GM19351 (cell line): ENCODE measurements at regions not wholly inside any gene's neighbourhood (a gene's known extent, or its start where the extent isn't known, plus 50 kb on each side); places are given as distances from the start of the nearest gene placed in this dataset.
A peak's percentile ranks its signal among the peaks of the same experiment; 100 is the strongest.
"Not testable (repeated sequence)": the region's sequence is repeated elsewhere in the genome, so short reads cannot be mapped to it uniquely, and the experiment has no call there.

ENCODE experiments used
- ATAC-seq: cut with Tn5 transposase; IDR thresholded peaks from one replicate; pipeline ENCODE4 v1.9.1; 2021; ENCODE audit warnings: mild to moderate bottlenecking, moderate library complexity; ENCODE audit not compliant: unreplicated experiment

- ATAC-seq, result no peak
These were observed 100.6 kb upstream of the PNPLA4 start for GRCh38 chrX:8027827-8028226.

GRCh38 chrX:8025705-8026104, 98.5 kb upstream of the PNPLA4 start:
- no peak for ATAC-seq

GRCh38 chrX:8018934-8019333, 91.7 kb upstream of the PNPLA4 start:
- ATAC-seq, result no peak

DNA sequence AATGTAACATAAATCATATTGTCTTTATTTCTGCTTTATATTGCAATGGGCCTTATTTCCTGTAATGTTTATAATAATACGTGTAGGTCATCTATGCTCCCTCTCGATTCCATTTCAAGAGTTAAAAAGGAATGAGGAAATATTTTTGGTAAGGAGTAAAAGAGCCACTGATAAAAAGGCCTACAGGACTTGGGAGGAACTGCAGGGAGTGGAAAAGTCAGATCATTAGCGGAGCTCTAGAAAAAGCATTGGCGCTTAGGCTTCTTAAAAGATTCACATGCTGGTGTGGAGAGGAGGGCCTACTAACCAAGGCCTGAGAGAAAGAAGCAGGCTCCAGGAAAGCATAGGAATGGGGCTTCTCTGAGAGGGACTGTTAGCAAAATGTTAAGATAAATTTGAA, 82.9 kb upstream of the PNPLA4 start:
- no peak for ATAC-seq

DNA sequence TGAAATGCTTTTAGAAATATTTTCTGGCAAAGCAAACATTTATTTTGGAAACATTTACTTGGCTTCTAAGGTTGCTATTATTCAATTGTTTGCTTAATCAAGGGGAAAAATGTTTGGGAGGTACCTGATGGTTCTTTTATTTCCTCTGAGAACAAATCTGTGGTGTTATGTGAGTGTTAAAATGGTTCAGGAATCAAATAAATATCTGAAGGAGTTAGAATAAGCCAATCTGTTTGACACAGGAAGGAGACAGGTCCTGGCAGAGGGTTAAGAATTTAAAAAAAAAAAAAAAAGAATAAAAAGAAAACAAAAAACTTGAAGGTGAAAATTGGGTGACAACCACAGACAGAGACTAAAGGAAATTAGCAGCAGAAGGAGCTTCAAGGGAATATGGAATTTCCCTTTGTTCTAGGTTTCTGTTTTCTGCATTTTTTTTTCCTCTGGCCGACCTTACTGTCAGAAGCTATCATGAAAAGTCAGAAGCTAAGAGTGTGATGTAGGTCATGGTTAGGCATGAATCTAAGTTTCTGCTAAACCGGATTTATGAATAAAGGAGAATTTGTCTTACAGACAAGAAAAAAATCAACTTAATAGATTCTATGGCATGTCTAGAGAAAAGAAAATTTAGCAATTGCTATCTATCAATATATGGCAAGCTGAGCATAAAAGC, 78.6 kb upstream of the PNPLA4 start:
- ATAC-seq, result no peak

DNA sequence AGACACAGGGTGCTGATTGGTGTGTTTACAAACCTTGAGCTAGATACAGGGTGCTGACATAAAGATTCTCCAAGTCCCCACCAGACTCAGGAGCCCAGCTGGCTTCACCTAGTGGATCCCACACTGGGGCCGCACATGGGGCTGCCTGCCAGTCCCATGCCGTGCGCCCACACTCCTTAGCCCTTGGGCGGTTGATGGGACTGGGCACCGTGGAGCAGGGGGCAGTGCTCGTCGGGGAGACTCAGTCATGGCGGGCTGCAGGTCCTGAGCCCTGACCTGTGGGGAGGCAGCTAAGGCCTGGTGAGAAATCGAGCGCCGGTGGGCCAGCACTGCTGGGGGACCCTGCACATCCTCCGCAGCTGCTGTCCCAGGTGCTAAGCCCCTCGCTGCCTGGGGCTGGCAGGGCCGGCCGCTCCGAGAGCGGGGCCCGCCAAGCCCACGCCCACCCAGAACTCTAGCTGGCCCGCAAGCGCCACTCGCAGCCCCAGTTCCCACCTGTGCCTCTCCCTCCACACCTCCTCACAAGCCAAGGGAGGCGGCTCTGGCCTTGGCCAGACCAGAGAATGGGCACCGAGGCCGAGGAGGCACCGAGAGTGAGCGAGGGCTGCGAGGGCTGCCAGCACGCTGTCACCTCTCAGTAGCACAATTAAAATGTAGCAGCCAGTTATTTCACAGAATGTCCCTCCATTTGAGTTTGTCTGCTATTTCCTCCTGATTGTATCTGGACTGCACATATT, 76.1 kb upstream of the PNPLA4 start:
- ATAC-seq, result no peak

GRCh38 chrX:7996851-7997250, 69.6 kb upstream of the PNPLA4 start:
- no peak for ATAC-seq

DNA sequence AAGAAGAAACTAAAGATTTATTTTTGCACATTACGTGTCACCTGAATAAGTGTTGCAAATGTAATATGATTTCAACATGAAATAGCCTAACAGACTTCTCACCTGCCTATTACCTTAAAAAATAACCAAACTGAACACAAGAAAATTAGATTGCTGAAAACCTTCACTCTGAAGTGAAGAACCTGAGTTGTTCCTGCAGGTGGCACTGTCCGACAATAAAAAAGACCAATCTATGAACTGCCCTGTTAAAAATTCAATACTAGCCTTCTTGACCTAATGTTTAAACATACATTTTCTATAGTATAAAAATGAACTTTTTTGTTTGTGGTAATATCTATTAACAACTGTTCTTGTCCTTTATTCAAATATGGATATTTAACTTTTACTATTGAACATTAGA, 69.2 kb upstream of the PNPLA4 start:
- peak; percentile 88 for ATAC-seq

- no peak for ATAC-seq
These were observed 66.7 kb upstream of the PNPLA4 start for GRCh38 chrX:7993873-7994272.

- ATAC-seq, result not testable (repeated sequence)
These were observed 61.0 kb upstream of the PNPLA4 start for GRCh38 chrX:7988013-7988759.

- ATAC-seq, result peak; percentile 91
These were observed 60.2 kb upstream of the PNPLA4 start for GRCh38 chrX:7987160-7988012.

GRCh38 chrX:7986738-7987137, 59.5 kb upstream of the PNPLA4 start:
- ATAC-seq, result not testable (repeated sequence)

- no peak for ATAC-seq
These were observed 58.4 kb upstream of the PNPLA4 start for GRCh38 chrX:7985568-7985967.

DNA sequence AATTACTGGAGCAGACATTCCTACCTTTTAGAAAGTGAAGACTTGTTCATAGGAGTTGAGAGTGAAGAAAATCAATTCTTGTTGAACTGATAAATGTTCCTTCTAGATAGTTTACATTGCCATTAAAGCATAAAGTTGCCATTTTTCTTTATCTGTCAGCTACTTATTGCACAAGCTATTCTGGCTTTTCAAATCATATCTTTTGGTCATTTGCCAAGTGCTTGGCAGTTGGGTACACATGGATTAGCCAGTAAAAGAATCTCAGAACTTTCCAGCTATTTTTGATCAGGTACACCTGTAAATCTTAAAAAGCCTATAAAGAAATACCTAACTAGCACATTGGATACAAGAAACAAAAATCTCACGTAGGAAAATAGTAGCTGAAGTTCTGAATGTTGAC, 56.4 kb upstream of the PNPLA4 start:
- ATAC-seq, result no peak
